GM12873 (cell line): ENCODE measurements at regions not wholly inside any gene's neighbourhood (a gene's known extent, or its start where the extent isn't known, plus 50 kb on each side); places are given as distances from the start of the nearest gene placed in this dataset.

ENCODE experiments used
- CTCF ChIP-seq: IDR thresholded peaks from 2 replicates; pipeline ENCODE4 v1.5.1; 2012; ENCODE audit warnings: low read depth, mild to moderate bottlenecking, moderate library complexity, low read length, control low read depth; ENCODE audit not compliant: insufficient read depth; ENCODE audit errors: missing control alignments

GRCh38 chr12:3994500-3994899 lies 121.3 kb upstream of the PARP11 start:
- TF ChIP-seq CTCF = no peak

GRCh38 chr12:3992945-3993344 lies 119.7 kb upstream of the PARP11 start:
- no peak for TF ChIP-seq CTCF

- no peak for TF ChIP-seq CTCF
Measured at GRCh38 chr12:3991798-3992580, 118.8 kb upstream of the PARP11 start.

- TF ChIP-seq CTCF = no peak
Measured at GRCh38 chr12:3990501-3991280, 117.5 kb upstream of the PARP11 start.

GRCh38 chr12:3989218-3989550 lies 116.0 kb upstream of the PARP11 start:
- no peak for TF ChIP-seq CTCF

- no peak for TF ChIP-seq CTCF
Measured at GRCh38 chr12:3988519-3989217, 115.5 kb upstream of the PARP11 start.

- TF ChIP-seq CTCF = no peak
Measured at GRCh38 chr12:3987571-3987970, 114.4 kb upstream of the PARP11 start.
